Stimulated activated CD4-positive, alpha-beta T cell treated with anti-CD3 and anti-CD28 coated beads, TNF-alpha, amount 100 ng/mL, for 48 hours (primary cell): ENCODE measurements at regions not wholly inside any gene's neighbourhood (a gene's known extent, or its start where the extent isn't known, plus 50 kb on each side); places are given as distances from the start of the nearest gene placed in this dataset.

Experiments
- DNase-seq, 3 donors: peaks; one replicate each; pipeline ENCODE4 v3.0.0-alpha.2; 2020; ENCODE audit warnings: low read depth in 3 of 3

GRCh38 chr12:87930033-87930432, 99.2 kb downstream of the C12orf50 start:
- DNase-seq: no peak

- DNase-seq: no peak
These were observed 99.9 kb downstream of the C12orf50 start for GRCh38 chr12:87929346-87929745.

- DNase-seq: no peak
These were observed 101.2 kb downstream of the C12orf50 start for GRCh38 chr12:87928031-87928430.

GRCh38 chr12:87925021-87925420, 104.2 kb downstream of the C12orf50 start:
- no peak for DNase-seq

GRCh38 chr12:87924149-87924548, 105.1 kb downstream of the C12orf50 start:
- no peak for DNase-seq

GRCh38 chr12:87923361-87923760, 105.8 kb downstream of the C12orf50 start:
- no peak for DNase-seq

- DNase-seq: no peak
These were observed 106.5 kb downstream of the C12orf50 start for GRCh38 chr12:87922736-87923135.

- DNase-seq: no peak
These were observed 107.6 kb downstream of the C12orf50 start for GRCh38 chr12:87921621-87922020.

- DNase-seq: no peak
These were observed 109.1 kb downstream of the C12orf50 start for GRCh38 chr12:87920139-87920538.

- DNase-seq: no peak
These were observed 127.7 kb downstream of the C12orf50 start for GRCh38 chr12:87901457-87901856.

GRCh38 chr12:87897662-87898061, 131.5 kb downstream of the C12orf50 start:
- no peak for DNase-seq

GRCh38 chr12:87883806-87884205, 145.4 kb downstream of the C12orf50 start:
- DNase-seq: no peak

- DNase-seq: no peak
These were observed 150.1 kb downstream of the C12orf50 start for GRCh38 chr12:87879141-87879540.

- no peak for DNase-seq
These were observed 158.4 kb downstream of the C12orf50 start for GRCh38 chr12:87870493-87871460.

- no peak for DNase-seq
These were observed 159.1 kb downstream of the C12orf50 start for GRCh38 chr12:87870061-87870460.

- no peak for DNase-seq
These were observed 162.5 kb downstream of the C12orf50 start for GRCh38 chr12:87866578-87867292.

GRCh38 chr12:87861791-87862190, 167.4 kb downstream of the C12orf50 start:
- DNase-seq: no peak

- no peak for DNase-seq
These were observed 175.7 kb downstream of the C12orf50 start for GRCh38 chr12:87853448-87854003.

- no peak for DNase-seq
These were observed 180.1 kb downstream of the C12orf50 start for GRCh38 chr12:87849074-87849473.

- DNase-seq: peak in 1 of 3 donors; percentile 5
These were observed 180.8 kb downstream of the C12orf50 start for GRCh38 chr12:87848248-87848868.

- DNase-seq: no peak
These were observed 182.1 kb downstream of the C12orf50 start for GRCh38 chr12:87847147-87847546.

GRCh38 chr12:87846045-87846444, 183.2 kb downstream of the C12orf50 start:
- no peak for DNase-seq
